ENCODE measurements at regions not wholly inside any gene's neighbourhood (a gene's known extent, or its start where the extent isn't known, plus 50 kb on each side); places are given as distances from the start of the nearest gene placed in this dataset.

DNA sequence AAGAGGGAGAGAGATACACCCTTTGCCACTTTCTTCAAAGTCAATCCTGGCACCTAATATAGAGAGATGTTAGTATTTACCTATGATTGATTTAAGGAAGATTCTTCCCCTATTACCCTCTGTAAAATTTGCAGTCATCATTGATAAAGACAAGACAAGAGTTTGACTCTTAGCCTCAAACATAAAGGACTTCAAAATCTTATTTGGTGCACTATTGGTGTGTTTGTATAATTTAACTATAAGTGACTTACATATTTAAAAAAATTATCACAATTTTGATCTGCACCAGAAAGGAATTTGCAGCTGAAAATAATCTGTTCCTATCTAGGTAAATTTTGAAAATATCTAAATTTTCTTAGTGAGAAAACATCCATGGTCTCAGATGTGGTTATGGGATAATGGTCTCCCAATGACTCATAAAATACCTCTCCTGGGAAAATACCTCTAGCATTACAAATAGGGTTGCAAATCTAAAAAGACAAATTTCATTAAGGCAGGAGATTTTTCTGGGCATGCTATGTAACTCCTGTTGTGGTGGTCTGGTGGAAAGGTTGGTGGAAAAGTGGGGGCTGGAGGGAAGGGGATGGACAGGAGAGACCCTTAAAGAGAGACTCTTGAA, 173.6 kb upstream of the MED14 start:
- DNase-seq = peak; percentile 51
- Histone ChIP-seq H3K27ac (ENCODE audit: low read length, poor library complexity, severe bottlenecking) (peak overlapping the region; percentile 61), H3K4me3 (ENCODE audit: insufficient read depth in 1 of 2, low read depth in 1 of 2, low read length in 2 of 2) (no peak overlapping the region), H3K36me3 (ENCODE audit: control insufficient read depth in 1 of 2, insufficient read depth in 2 of 2, low read depth in 1 of 2, low read length in 2 of 2) (no peaks in the 10 kb centered on the region), H2AK5ac (ENCODE audit: low read length, severe bottlenecking) (no peak overlapping the region), H4K8ac (ENCODE audit: low read length) (no peak overlapping the region), H3K9me3 (ENCODE audit: control insufficient read depth, low read length) (no peaks in the 10 kb centered on the region), H3K4me1 (ENCODE audit: control insufficient read depth, insufficient read depth, low read depth, low read length) (peaks cover 2% of the 10 kb centered on the region), H2BK12ac (ENCODE audit: low read length in 2 of 2) (no peak overlapping the region), H3K23ac (ENCODE audit: low read length in 2 of 2) (no peak overlapping the region), H2BK15ac (ENCODE audit: low read depth, poor library complexity, severe bottlenecking) (no peak overlapping the region), H4K91ac (ENCODE audit: low read length) (no peak overlapping the region), H3K14ac (ENCODE audit: low read length in 2 of 2) (no peak overlapping the region), H3K27me3 (ENCODE audit: control insufficient read depth in 1 of 2, insufficient read depth in 1 of 2, low read length in 2 of 2) (peaks cover 0 to 24% of the 10 kb centered on the region in 2 experiments), H2BK120ac (ENCODE audit: low read depth, low read length) (no peak overlapping the region), H2AFZ (ENCODE audit: low read depth, low read length) (no peak overlapping the region), H3K18ac (ENCODE audit: low read depth in 1 of 2, low read length in 2 of 2) (no peak overlapping the region), H3K4ac (ENCODE audit: low read depth in 1 of 2, low read length in 2 of 2) (no peak overlapping the region), H3K4me2 (ENCODE audit: low read length, poor library complexity, severe bottlenecking) (no peak overlapping the region), H2BK5ac (ENCODE audit: low read depth, low read length, poor library complexity, severe bottlenecking) (peak overlapping the region; percentile 66), H3K9ac (ENCODE audit: low read length) (no peak overlapping the region), H3K79me1 (replicated peaks; ENCODE audit: low read length, poor library complexity, severe bottlenecking) (no peaks in the 10 kb centered on the region)

DNA sequence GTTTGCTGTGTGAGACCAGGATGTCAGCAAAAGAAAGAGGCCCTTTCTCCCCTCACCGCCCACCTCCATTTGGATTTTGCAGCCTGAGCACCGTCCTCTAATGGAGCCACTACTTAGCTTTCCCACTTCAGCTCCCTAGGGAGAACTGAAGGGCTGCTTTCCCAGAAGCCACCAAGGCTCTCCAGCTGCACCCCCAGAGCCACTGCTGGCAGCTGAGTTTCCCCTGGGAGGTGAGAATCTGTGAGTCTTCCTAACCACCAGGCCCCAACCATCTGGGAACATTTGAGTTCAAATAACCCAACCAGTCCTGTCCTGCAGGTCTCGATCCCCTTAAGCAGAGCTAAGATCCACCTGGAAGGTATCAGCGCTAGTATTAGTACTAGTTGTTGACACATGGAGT, 173.1 kb upstream of the USP9X start:
- no peak overlapping the region for H2BK15ac ChIP-seq (ENCODE audit: low read depth, poor library complexity, severe bottlenecking)
- no peak overlapping the region for H3K9ac ChIP-seq (ENCODE audit: low read length)
- H3K23ac ChIP-seq (ENCODE audit: low read length in 2 of 2) = no peak overlapping the region
- H3K27ac ChIP-seq (ENCODE audit: low read length, poor library complexity, severe bottlenecking) = no peak overlapping the region
- H3K4me2 ChIP-seq (ENCODE audit: low read length, poor library complexity, severe bottlenecking) = no peak overlapping the region
- no peak overlapping the region for H3K4ac ChIP-seq (ENCODE audit: low read depth in 1 of 2, low read length in 2 of 2)
- DNase-seq = no peak
- H3K36me3 ChIP-seq (ENCODE audit: control insufficient read depth in 1 of 2, insufficient read depth in 2 of 2, low read depth in 1 of 2, low read length in 2 of 2) = no peaks in the 10 kb centered on the region
- H3K27me3 ChIP-seq (ENCODE audit: control insufficient read depth in 1 of 2, insufficient read depth in 1 of 2, low read length in 2 of 2) = peaks cover 0 to 29% of the 10 kb centered on the region in 2 experiments
- no peak overlapping the region for H4K8ac ChIP-seq (ENCODE audit: low read length)
- H2BK5ac ChIP-seq (ENCODE audit: low read depth, low read length, poor library complexity, severe bottlenecking) = no peak overlapping the region
- H3K4me1 ChIP-seq (ENCODE audit: control insufficient read depth, insufficient read depth, low read depth, low read length) = peaks cover 2% of the 10 kb centered on the region
- 69% methylated on average over 3 of the region's 4 CpGs for WGBS
- H3K18ac ChIP-seq (ENCODE audit: low read depth in 1 of 2, low read length in 2 of 2) = no peak overlapping the region
- H2BK120ac ChIP-seq (ENCODE audit: low read depth, low read length) = no peak overlapping the region
- H2AK5ac ChIP-seq (ENCODE audit: low read length, severe bottlenecking) = peak overlapping the region; percentile 24
- no peak overlapping the region for H2AFZ ChIP-seq (ENCODE audit: low read depth, low read length)
- no peak overlapping the region for H2BK12ac ChIP-seq (ENCODE audit: low read length in 2 of 2)
- no peak overlapping the region for H3K4me3 ChIP-seq (ENCODE audit: insufficient read depth in 1 of 2, low read depth in 1 of 2, low read length in 2 of 2)
- H4K91ac ChIP-seq (ENCODE audit: low read length) = no peak overlapping the region
- no peak overlapping the region for H3K14ac ChIP-seq (ENCODE audit: low read length in 2 of 2)
- no peaks in the 10 kb centered on the region for H3K9me3 ChIP-seq (ENCODE audit: control insufficient read depth, low read length)
- H3K79me1 ChIP-seq (replicated peaks; ENCODE audit: low read length, poor library complexity, severe bottlenecking) = no peaks in the 10 kb centered on the region

DNA sequence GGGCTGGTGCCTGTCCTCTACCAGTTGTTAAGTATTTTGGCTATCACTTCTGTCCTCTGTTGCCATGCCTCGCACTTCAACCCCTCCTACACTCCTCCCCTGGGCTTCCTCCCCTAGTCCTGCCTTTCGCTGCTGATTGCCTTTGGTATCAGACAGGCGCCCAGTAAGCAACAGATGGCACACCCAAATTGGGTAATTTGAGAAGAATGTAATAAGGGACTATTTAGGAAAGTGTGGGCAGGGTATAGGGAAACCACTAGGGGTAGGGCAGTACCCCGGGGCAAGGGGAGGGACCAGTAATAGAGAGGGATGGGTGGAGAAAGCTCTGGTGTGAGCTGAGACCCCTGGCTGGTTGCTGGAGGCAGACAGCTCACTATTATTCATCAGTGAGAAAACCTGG, 172.7 kb upstream of the USP9X start:
- H3K18ac ChIP-seq (ENCODE audit: low read depth in 1 of 2, low read length in 2 of 2) = no peak overlapping the region
- no peak overlapping the region for H3K4me2 ChIP-seq (ENCODE audit: low read length, poor library complexity, severe bottlenecking)
- no peak overlapping the region for H4K8ac ChIP-seq (ENCODE audit: low read length)
- H4K91ac ChIP-seq (ENCODE audit: low read length) = no peak overlapping the region
- no peak overlapping the region for H3K27ac ChIP-seq (ENCODE audit: low read length, poor library complexity, severe bottlenecking)
- H2AFZ ChIP-seq (ENCODE audit: low read depth, low read length) = no peak overlapping the region
- H2BK5ac ChIP-seq (ENCODE audit: low read depth, low read length, poor library complexity, severe bottlenecking) = no peak overlapping the region
- DNase-seq = no peak
- WGBS = 88% methylated on average over 2 of the region's 4 CpGs
- no peaks in the 10 kb centered on the region for H3K36me3 ChIP-seq (ENCODE audit: control insufficient read depth in 1 of 2, insufficient read depth in 2 of 2, low read depth in 1 of 2, low read length in 2 of 2)
- no peak overlapping the region for H3K4me3 ChIP-seq (ENCODE audit: insufficient read depth in 1 of 2, low read depth in 1 of 2, low read length in 2 of 2)
- no peak overlapping the region for H3K14ac ChIP-seq (ENCODE audit: low read length in 2 of 2)
- H2AK5ac ChIP-seq (ENCODE audit: low read length, severe bottlenecking) = no peak overlapping the region
- peaks cover 0 to 29% of the 10 kb centered on the region in 2 experiments for H3K27me3 ChIP-seq (ENCODE audit: control insufficient read depth in 1 of 2, insufficient read depth in 1 of 2, low read length in 2 of 2)
- H3K9ac ChIP-seq (ENCODE audit: low read length) = no peak overlapping the region
- no peak overlapping the region for H3K4ac ChIP-seq (ENCODE audit: low read depth in 1 of 2, low read length in 2 of 2)
- H2BK120ac ChIP-seq (ENCODE audit: low read depth, low read length) = no peak overlapping the region
- H3K9me3 ChIP-seq (ENCODE audit: control insufficient read depth, low read length) = no peaks in the 10 kb centered on the region
- H3K4me1 ChIP-seq (ENCODE audit: control insufficient read depth, insufficient read depth, low read depth, low read length) = peaks cover 2% of the 10 kb centered on the region
- no peak overlapping the region for H3K23ac ChIP-seq (ENCODE audit: low read length in 2 of 2)
- H2BK12ac ChIP-seq (ENCODE audit: low read length in 2 of 2) = no peak overlapping the region
- no peak overlapping the region for H2BK15ac ChIP-seq (ENCODE audit: low read depth, poor library complexity, severe bottlenecking)
- H3K79me1 ChIP-seq (replicated peaks; ENCODE audit: low read length, poor library complexity, severe bottlenecking) = no peaks in the 10 kb centered on the region

DNA sequence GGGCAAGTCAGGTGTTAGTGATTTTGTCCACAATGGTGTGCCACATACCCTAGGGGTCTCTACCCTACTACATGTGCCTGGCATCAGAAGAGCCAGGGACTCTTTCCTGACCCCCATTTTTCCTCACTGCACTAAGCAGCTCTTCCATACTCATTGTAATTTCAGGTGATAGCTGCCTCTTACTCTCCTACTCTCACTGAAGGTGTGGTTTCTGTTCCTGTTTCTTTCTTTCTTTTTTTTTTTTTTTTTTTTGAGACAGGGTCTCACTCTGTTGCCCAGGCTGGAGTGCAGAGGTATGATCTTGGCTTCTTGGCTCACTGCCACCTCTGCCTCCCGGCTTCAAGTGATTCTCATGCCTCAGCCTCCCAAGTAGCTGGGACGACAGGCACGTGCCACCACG, 164.9 kb upstream of the USP9X start:
- H3K23ac ChIP-seq (ENCODE audit: low read length in 2 of 2) = no peak overlapping the region
- no peak overlapping the region for H3K9ac ChIP-seq (ENCODE audit: low read length)
- peaks cover 5% of the 10 kb centered on the region for H3K9me3 ChIP-seq (ENCODE audit: control insufficient read depth, low read length)
- no peaks in the 10 kb centered on the region for H3K36me3 ChIP-seq (ENCODE audit: control insufficient read depth in 1 of 2, insufficient read depth in 2 of 2, low read depth in 1 of 2, low read length in 2 of 2)
- H2BK5ac ChIP-seq (ENCODE audit: low read depth, low read length, poor library complexity, severe bottlenecking) = no peak overlapping the region
- no peak overlapping the region for H3K14ac ChIP-seq (ENCODE audit: low read length in 2 of 2)
- no peaks in the 10 kb centered on the region for H3K4me1 ChIP-seq (ENCODE audit: control insufficient read depth, insufficient read depth, low read depth, low read length)
- no peak overlapping the region for H2AK5ac ChIP-seq (ENCODE audit: low read length, severe bottlenecking)
- no peak overlapping the region for H2BK120ac ChIP-seq (ENCODE audit: low read depth, low read length)
- H4K8ac ChIP-seq (ENCODE audit: low read length) = no peak overlapping the region
- H3K27ac ChIP-seq (ENCODE audit: low read length, poor library complexity, severe bottlenecking) = no peak overlapping the region
- H3K18ac ChIP-seq (ENCODE audit: low read depth in 1 of 2, low read length in 2 of 2) = no peak overlapping the region
- no peak for DNase-seq
- no peak overlapping the region for H2BK12ac ChIP-seq (ENCODE audit: low read length in 2 of 2)
- no peak overlapping the region for H2BK15ac ChIP-seq (ENCODE audit: low read depth, poor library complexity, severe bottlenecking)
- peaks cover 0 to 7% of the 10 kb centered on the region in 2 experiments for H3K27me3 ChIP-seq (ENCODE audit: control insufficient read depth in 1 of 2, insufficient read depth in 1 of 2, low read length in 2 of 2)
- WGBS = 100% methylated on average over 3 of the region's 4 CpGs
- no peak overlapping the region for H3K4ac ChIP-seq (ENCODE audit: low read depth in 1 of 2, low read length in 2 of 2)
- H4K91ac ChIP-seq (ENCODE audit: low read length) = no peak overlapping the region
- H2AFZ ChIP-seq (ENCODE audit: low read depth, low read length) = no peak overlapping the region
- no peak overlapping the region for H3K4me2 ChIP-seq (ENCODE audit: low read length, poor library complexity, severe bottlenecking)
- no peak overlapping the region for H3K4me3 ChIP-seq (ENCODE audit: insufficient read depth in 1 of 2, low read depth in 1 of 2, low read length in 2 of 2)
- no peaks in the 10 kb centered on the region for H3K79me1 ChIP-seq (replicated peaks; ENCODE audit: low read length, poor library complexity, severe bottlenecking)

All from mesenchymal stem cell (in vitro differentiated cells and primary cell).